H1 (cell line): ENCODE measurements at regions not wholly inside any gene's neighbourhood (a gene's known extent, or its start where the extent isn't known, plus 50 kb on each side); places are given as distances from the start of the nearest gene placed in this dataset.

Experiments used
- BRCA1 ChIP-seq: IDR thresholded peaks from 2 replicates; pipeline ENCODE4 v1.6.1; 2012; ENCODE audit warnings: low read depth, low read length, improper control_type of control experiment
- CHD1 ChIP-seq: IDR thresholded peaks from 2 replicates; pipeline ENCODE4 v1.6.1; 2012; ENCODE audit warnings: low read depth, low read length, improper control_type of control experiment
- KDM1A ChIP-seq: fragments of 200-600, 300-600 bp; sonication (generic); IDR thresholded peaks from 2 replicates; pipeline ENCODE4 v1.7.1; 2016; ENCODE audit warnings: mild to moderate bottlenecking, low read length, borderline replicate concordance
- NANOG ChIP-seq: IDR thresholded peaks from 2 replicates; pipeline ENCODE4 v1.6.1; 2011; ENCODE audit warnings: low read length, low read depth, mild to moderate bottlenecking, inconsistent platforms; ENCODE audit not compliant: insufficient read depth, poor library complexity, severe bottlenecking
- POLR2A ChIP-seq, 2 experiments: IDR thresholded peaks; 1 replicate in 1 of 2; 2 replicates in 1 of 2; pipeline ENCODE4 v1.6.1; 2011; ENCODE audit warnings: low read depth in 2 of 2, low read length in 2 of 2, mild to moderate bottlenecking in 2 of 2; ENCODE audit errors: control extremely low read depth in 1 of 2
- RFX5 ChIP-seq: IDR thresholded peaks from 2 replicates; pipeline ENCODE4 v1.6.1; 2011; ENCODE audit warnings: low read depth, low read length, improper control_type of control experiment, borderline replicate concordance
- SIX5 ChIP-seq: IDR thresholded peaks from 2 replicates; pipeline ENCODE4 v1.6.1; 2011; ENCODE audit warnings: mild to moderate bottlenecking, low read depth, low read length

DNA sequence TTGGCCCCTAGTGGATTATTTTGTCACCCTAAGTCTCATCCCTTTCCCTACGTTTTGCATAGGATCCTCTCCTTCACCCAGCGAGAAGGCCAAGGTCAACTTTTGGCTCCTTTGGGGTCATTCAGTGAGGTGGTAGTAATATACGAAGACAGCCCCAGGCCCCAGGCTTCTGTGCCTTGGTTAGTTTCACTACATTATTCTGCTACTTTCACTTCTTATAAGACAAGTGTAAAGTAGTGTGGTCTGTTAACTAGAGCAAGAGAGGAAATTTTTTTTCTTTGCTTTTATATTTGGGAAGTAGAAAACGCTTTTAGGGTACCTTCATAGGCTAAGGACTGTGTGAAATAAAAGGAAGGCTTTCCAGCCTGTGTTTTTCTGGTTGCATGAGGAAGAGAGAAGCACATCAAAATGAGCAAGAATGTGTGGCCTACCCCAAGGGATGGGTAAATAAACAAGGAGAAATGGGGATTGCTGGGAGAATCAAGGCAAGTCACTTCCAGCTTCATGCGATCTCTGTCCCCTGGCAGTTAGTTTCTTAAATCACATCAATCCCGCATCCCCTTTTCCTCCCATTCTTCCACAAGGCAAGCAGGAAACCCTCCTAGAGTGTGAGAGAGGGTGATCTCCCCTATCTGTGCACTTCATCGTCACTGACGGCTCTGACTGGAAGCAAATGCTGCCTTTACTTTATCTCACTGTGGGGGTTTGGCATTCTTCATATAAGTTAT, 677.0 kb upstream of the WWC1 start (continued):
- TF ChIP-seq CHD1 = no peak
- no peak for TF ChIP-seq BRCA1
- no peak for TF ChIP-seq POLR2A (IDR thresholded peaks at IDR 0.05; ENCODE audit: control extremely low read depth in 1 of 2, low read depth in 2 of 2, low read length in 2 of 2)
- TF ChIP-seq RFX5 = no peak
- no peak for TF ChIP-seq KDM1A
- TF ChIP-seq SIX5 = no peak
- no peak for TF ChIP-seq NANOG
